DOHH2 (cell line): ENCODE measurements at regions not wholly inside any gene's neighbourhood (a gene's known extent, or its start where the extent isn't known, plus 50 kb on each side); places are given as distances from the start of the nearest gene placed in this dataset.

Experiments
- CTCF ChIP-seq: fragments of 200-600 bp; sonication (generic); IDR thresholded peaks from one replicate; pipeline ENCODE4 v1.5.1; 2014; ENCODE audit warnings: antibody characterized with exemption, mild to moderate bottlenecking, low read depth, low read length; ENCODE audit not compliant: poor library complexity, severe bottlenecking
- EZH2phosphoT487 ChIP-seq: fragments of 200-600 bp; sonication (generic); IDR thresholded peaks from 2 replicates; pipeline ENCODE4 v1.6.1; 2017; ENCODE audit warnings: borderline replicate concordance, mild to moderate bottlenecking, antibody characterized with exemption, low read length, moderate library complexity, mixed read lengths

GRCh38 chr6:91490671-91491301 lies 903.9 kb upstream of the MAP3K7 start:
- TF ChIP-seq CTCF (no peak), EZH2phosphoT487 (no peak)
